ENCODE measurements at regions not wholly inside any gene's neighbourhood (a gene's known extent, or its start where the extent isn't known, plus 50 kb on each side); places are given as distances from the start of the nearest gene placed in this dataset.

GRCh38 chr10:85157206-85157605 lies 828.8 kb downstream of the CCSER2 start:
- TF ChIP-seq GATA3 (IDR thresholded peaks at IDR 0.05; ENCODE audit: low read depth, low read length) (no peak), GATA2 (IDR thresholded peaks at IDR 0.05; ENCODE audit: low read depth, low read length) (no peak)
